ENCODE measurements at regions not wholly inside any gene's neighbourhood (a gene's known extent, or its start where the extent isn't known, plus 50 kb on each side); places are given as distances from the start of the nearest gene placed in this dataset.

GRCh38 chr5:68141494-68141893 lies 74.1 kb upstream of the PIK3R1 start:
- no peak overlapping the region for H2BK5ac ChIP-seq (ENCODE audit: low read length)
- no peak overlapping the region for H3K18ac ChIP-seq (ENCODE audit: low read length)
- WGBS, 2 donors (ENCODE audit: extremely low coverage in 2 of 2, insufficient read length in 2 of 2, insufficient replicate concordance in 1 of 2), result no CpG with 5 or more reads among the region's 4 CpGs
- no peaks in the 10 kb centered on the region for H3K79me1 ChIP-seq (ENCODE audit: low read depth, low read length)
- no peak overlapping the region for H3K9ac ChIP-seq (ENCODE audit: low read depth, low read length, poor library complexity)
- no peak overlapping the region for H2AFZ ChIP-seq (ENCODE audit: low read length)
- H3K4me3 ChIP-seq (ENCODE audit: low read length in 2 of 2), result no peak overlapping the region
- H3K4me1 ChIP-seq (ENCODE audit: control insufficient read depth in 2 of 2, insufficient read depth in 1 of 2, low read depth in 1 of 2, low read length in 2 of 2), result no peaks in the 10 kb centered on the region
- no peaks in the 10 kb centered on the region for H3K9me3 ChIP-seq (replicated peaks in 1 of 2; ENCODE audit: control insufficient read depth in 2 of 2, insufficient read depth in 1 of 2, low read depth in 1 of 2, low read length in 2 of 2)
- no peak overlapping the region for H4K8ac ChIP-seq (ENCODE audit: low read depth, low read length)
- no peak overlapping the region for H3K27ac ChIP-seq (replicated peaks; ENCODE audit: low read length)
- H3K27me3 ChIP-seq (ENCODE audit: control insufficient read depth in 3 of 3, insufficient read depth in 3 of 3, low read depth in 1 of 3, low read length in 3 of 3), result no peaks in the 10 kb centered on the region
- no peak overlapping the region for H4K91ac ChIP-seq (ENCODE audit: low read depth, low read length, poor library complexity)
- H3K4ac ChIP-seq (ENCODE audit: low read length), result no peak overlapping the region
- no peaks in the 10 kb centered on the region for H3K36me3 ChIP-seq (replicated peaks in 1 of 2; ENCODE audit: control insufficient read depth in 2 of 2, insufficient read depth in 2 of 2, low read length in 2 of 2)
- no peak overlapping the region for H3K4me2 ChIP-seq (ENCODE audit: insufficient read depth, low read length, poor library complexity, severe bottlenecking)
- DNase-seq (ENCODE audit: low spot score), result no peak
- H2AK5ac ChIP-seq (ENCODE audit: low read depth, low read length), result no peak overlapping the region
- no peak overlapping the region for H2BK12ac ChIP-seq (ENCODE audit: low read length)
- H3K23ac ChIP-seq (ENCODE audit: low read depth, low read length, poor library complexity), result no peak overlapping the region
- H2BK120ac ChIP-seq (ENCODE audit: low read depth, low read length), result no peak overlapping the region
- H3K14ac ChIP-seq (ENCODE audit: low read length), result no peak overlapping the region
- no peak overlapping the region for H2BK15ac ChIP-seq (ENCODE audit: low read length)

- no peak overlapping the region for H3K9ac ChIP-seq (ENCODE audit: low read depth, low read length, poor library complexity)
- H2BK5ac ChIP-seq (ENCODE audit: low read length), result no peak overlapping the region
- H3K14ac ChIP-seq (ENCODE audit: low read length), result no peak overlapping the region
- no peak overlapping the region for H3K23ac ChIP-seq (ENCODE audit: low read depth, low read length, poor library complexity)
- no peak overlapping the region for H2AFZ ChIP-seq (ENCODE audit: low read length)
- DNase-seq (ENCODE audit: low spot score), result no peak
- H3K4ac ChIP-seq (ENCODE audit: low read length), result no peak overlapping the region
- no peaks in the 10 kb centered on the region for H3K27me3 ChIP-seq (ENCODE audit: control insufficient read depth in 3 of 3, insufficient read depth in 3 of 3, low read depth in 1 of 3, low read length in 3 of 3)
- no peak overlapping the region for H2BK15ac ChIP-seq (ENCODE audit: low read length)
- H3K4me1 ChIP-seq (ENCODE audit: control insufficient read depth in 2 of 2, insufficient read depth in 1 of 2, low read depth in 1 of 2, low read length in 2 of 2), result no peaks in the 10 kb centered on the region
- no CpG with 5 or more reads among the region's 1 CpG for WGBS, 2 donors (ENCODE audit: extremely low coverage in 2 of 2, insufficient read length in 2 of 2, insufficient replicate concordance in 1 of 2)
- H2AK5ac ChIP-seq (ENCODE audit: low read depth, low read length), result no peak overlapping the region
- H4K91ac ChIP-seq (ENCODE audit: low read depth, low read length, poor library complexity), result no peak overlapping the region
- H3K4me2 ChIP-seq (ENCODE audit: insufficient read depth, low read length, poor library complexity, severe bottlenecking), result no peak overlapping the region
- H2BK120ac ChIP-seq (ENCODE audit: low read depth, low read length), result no peak overlapping the region
- H4K8ac ChIP-seq (ENCODE audit: low read depth, low read length), result no peak overlapping the region
- no peaks in the 10 kb centered on the region for H3K9me3 ChIP-seq (replicated peaks in 1 of 2; ENCODE audit: control insufficient read depth in 2 of 2, insufficient read depth in 1 of 2, low read depth in 1 of 2, low read length in 2 of 2)
- no peaks in the 10 kb centered on the region for H3K79me1 ChIP-seq (ENCODE audit: low read depth, low read length)
- H3K36me3 ChIP-seq (replicated peaks in 1 of 2; ENCODE audit: control insufficient read depth in 2 of 2, insufficient read depth in 2 of 2, low read length in 2 of 2), result no peaks in the 10 kb centered on the region
- H2BK12ac ChIP-seq (ENCODE audit: low read length), result no peak overlapping the region
- no peak overlapping the region for H3K4me3 ChIP-seq (ENCODE audit: low read length in 2 of 2)
- H3K18ac ChIP-seq (ENCODE audit: low read length), result no peak overlapping the region
- H3K27ac ChIP-seq (replicated peaks; ENCODE audit: low read length), result no peak overlapping the region
Observed at GRCh38 chr5:68140763-68141162, 74.8 kb upstream of the PIK3R1 start.

- Histone ChIP-seq H3K4me2 (ENCODE audit: insufficient read depth, low read length, poor library complexity, severe bottlenecking) (no peak overlapping the region), H3K27me3 (ENCODE audit: control insufficient read depth in 3 of 3, insufficient read depth in 3 of 3, low read depth in 1 of 3, low read length in 3 of 3) (no peaks in the 10 kb centered on the region), H4K8ac (ENCODE audit: low read depth, low read length) (no peak overlapping the region), H3K79me1 (ENCODE audit: low read depth, low read length) (no peaks in the 10 kb centered on the region), H2AK5ac (ENCODE audit: low read depth, low read length) (no peak overlapping the region), H2BK120ac (ENCODE audit: low read depth, low read length) (no peak overlapping the region), H3K23ac (ENCODE audit: low read depth, low read length, poor library complexity) (no peak overlapping the region), H2AFZ (ENCODE audit: low read length) (no peak overlapping the region), H3K9ac (ENCODE audit: low read depth, low read length, poor library complexity) (no peak overlapping the region), H2BK12ac (ENCODE audit: low read length) (no peak overlapping the region), H3K14ac (ENCODE audit: low read length) (no peak overlapping the region), H3K4me3 (ENCODE audit: low read length in 2 of 2) (no peak overlapping the region), H2BK5ac (ENCODE audit: low read length) (no peak overlapping the region), H2BK15ac (ENCODE audit: low read length) (no peak overlapping the region), H3K4ac (ENCODE audit: low read length) (no peak overlapping the region), H3K36me3 (replicated peaks in 1 of 2; ENCODE audit: control insufficient read depth in 2 of 2, insufficient read depth in 2 of 2, low read length in 2 of 2) (no peaks in the 10 kb centered on the region), H4K91ac (ENCODE audit: low read depth, low read length, poor library complexity) (no peak overlapping the region), H3K27ac (replicated peaks; ENCODE audit: low read length) (no peak overlapping the region), H3K18ac (ENCODE audit: low read length) (no peak overlapping the region), H3K4me1 (ENCODE audit: control insufficient read depth in 2 of 2, insufficient read depth in 1 of 2, low read depth in 1 of 2, low read length in 2 of 2) (no peaks in the 10 kb centered on the region), H3K9me3 (replicated peaks in 1 of 2; ENCODE audit: control insufficient read depth in 2 of 2, insufficient read depth in 1 of 2, low read depth in 1 of 2, low read length in 2 of 2) (no peaks in the 10 kb centered on the region)
- WGBS, 2 donors (ENCODE audit: extremely low coverage in 2 of 2, insufficient read length in 2 of 2, insufficient replicate concordance in 1 of 2), result no CpG with 5 or more reads among the region's 3 CpGs
- no peak for DNase-seq (ENCODE audit: low spot score)
Observed at GRCh38 chr5:68139611-68140441, 75.7 kb upstream of the PIK3R1 start.

- no peak overlapping the region for H3K4me2 ChIP-seq (ENCODE audit: insufficient read depth, low read length, poor library complexity, severe bottlenecking)
- no peak overlapping the region for H3K27ac ChIP-seq (replicated peaks; ENCODE audit: low read length)
- H2BK5ac ChIP-seq (ENCODE audit: low read length), result no peak overlapping the region
- H3K79me1 ChIP-seq (ENCODE audit: low read depth, low read length), result no peaks in the 10 kb centered on the region
- H2AK5ac ChIP-seq (ENCODE audit: low read depth, low read length), result no peak overlapping the region
- no peak overlapping the region for H3K14ac ChIP-seq (ENCODE audit: low read length)
- no peak overlapping the region for H4K8ac ChIP-seq (ENCODE audit: low read depth, low read length)
- H2AFZ ChIP-seq (ENCODE audit: low read length), result no peak overlapping the region
- no peak overlapping the region for H3K4ac ChIP-seq (ENCODE audit: low read length)
- no peak overlapping the region for H3K9ac ChIP-seq (ENCODE audit: low read depth, low read length, poor library complexity)
- H3K4me3 ChIP-seq (ENCODE audit: low read length in 2 of 2), result no peak overlapping the region
- no peaks in the 10 kb centered on the region for H3K27me3 ChIP-seq (ENCODE audit: control insufficient read depth in 3 of 3, insufficient read depth in 3 of 3, low read depth in 1 of 3, low read length in 3 of 3)
- no peak overlapping the region for H4K91ac ChIP-seq (ENCODE audit: low read depth, low read length, poor library complexity)
- H3K18ac ChIP-seq (ENCODE audit: low read length), result no peak overlapping the region
- H3K4me1 ChIP-seq (ENCODE audit: control insufficient read depth in 2 of 2, insufficient read depth in 1 of 2, low read depth in 1 of 2, low read length in 2 of 2), result no peaks in the 10 kb centered on the region
- no peak overlapping the region for H2BK15ac ChIP-seq (ENCODE audit: low read length)
- no peak overlapping the region for H3K23ac ChIP-seq (ENCODE audit: low read depth, low read length, poor library complexity)
- H2BK12ac ChIP-seq (ENCODE audit: low read length), result no peak overlapping the region
- no peak overlapping the region for H2BK120ac ChIP-seq (ENCODE audit: low read depth, low read length)
- no peak for DNase-seq (ENCODE audit: low spot score)
- no peaks in the 10 kb centered on the region for H3K36me3 ChIP-seq (replicated peaks in 1 of 2; ENCODE audit: control insufficient read depth in 2 of 2, insufficient read depth in 2 of 2, low read length in 2 of 2)
- H3K9me3 ChIP-seq (replicated peaks in 1 of 2; ENCODE audit: control insufficient read depth in 2 of 2, insufficient read depth in 1 of 2, low read depth in 1 of 2, low read length in 2 of 2), result no peaks in the 10 kb centered on the region
- WGBS, 2 donors (ENCODE audit: extremely low coverage in 2 of 2, insufficient read length in 2 of 2, insufficient replicate concordance in 1 of 2), result no CpG with 5 or more reads among the region's 2 CpGs
Observed at GRCh38 chr5:68137511-68138140, 77.9 kb upstream of the PIK3R1 start.
